DOHH2 (cell line): ENCODE measurements at regions not wholly inside any gene's neighbourhood (a gene's known extent, or its start where the extent isn't known, plus 50 kb on each side); places are given as distances from the start of the nearest gene placed in this dataset.

ENCODE experiments used
- H3F3A ChIP-seq: fragments of 200-600 bp; sonication (generic), shearing (Covaris generic); 2 replicates; pipeline ENCODE4 v1.6.0; 2016; ENCODE audit warnings: antibody characterized with exemption, mild to moderate bottlenecking; ENCODE audit not compliant: control insufficient read depth, insufficient read depth
- H3K27ac ChIP-seq: fragments of 200-600 bp; sonication (generic); 2 replicates; pipeline ENCODE4 v1.5.1; 2014; ENCODE audit warnings: low read depth, mild to moderate bottlenecking, low read length, moderate library complexity
- H3K27me3 ChIP-seq: fragments of 200-600 bp; sonication (generic); 2 replicates; pipeline ENCODE4 v1.6.1; 2014; ENCODE audit warnings: mild to moderate bottlenecking, low read length, mixed read lengths; ENCODE audit not compliant: control insufficient read depth
- H3K36me3 ChIP-seq: fragments of 200-600 bp; sonication (generic); 2 replicates; pipeline ENCODE4 v1.6.1; 2014; ENCODE audit warnings: mild to moderate bottlenecking, low read length, moderate library complexity, mixed read lengths; ENCODE audit not compliant: control insufficient read depth
- H3K4me1 ChIP-seq: fragments of 200-600 bp; sonication (generic); 2 replicates; pipeline ENCODE4 v1.6.1; 2014; ENCODE audit warnings: mild to moderate bottlenecking, low read length, mixed read lengths; ENCODE audit not compliant: control insufficient read depth
- H3K4me2 ChIP-seq: fragments of 200-600 bp; sonication (generic); 2 replicates; pipeline ENCODE4 v1.6.0; 2014; ENCODE audit warnings: mild to moderate bottlenecking, low read length, moderate library complexity
- H3K4me3 ChIP-seq: fragments of 200-600 bp; sonication (generic); 2 replicates; pipeline ENCODE4 v1.5.1; 2014; ENCODE audit warnings: mild to moderate bottlenecking, low read length, mixed read lengths
- H3K79me2 ChIP-seq: fragments of 200-600 bp; sonication (generic); 2 replicates; pipeline ENCODE4 v1.6.1; 2014; ENCODE audit warnings: mild to moderate bottlenecking, low read length, mixed read lengths; ENCODE audit not compliant: control insufficient read depth
- H3K9me2 ChIP-seq: fragments of 200-600 bp; sonication (generic); replicated peaks from 2 replicates; pipeline ENCODE4 v1.6.1; 2014; ENCODE audit warnings: mild to moderate bottlenecking, low read length, mixed read lengths; ENCODE audit not compliant: control insufficient read depth
- H3K9me3 ChIP-seq: fragments of 200-600 bp; sonication (generic); 2 replicates; pipeline ENCODE4 v1.6.1; 2014; ENCODE audit warnings: antibody characterized with exemption, low read length, mixed read lengths; ENCODE audit not compliant: control insufficient read depth, insufficient read depth
- H4K20me1 ChIP-seq: fragments of 200-600 bp; sonication (generic); 2 replicates; pipeline ENCODE4 v1.6.0; 2014; ENCODE audit warnings: low read depth, mild to moderate bottlenecking, antibody characterized with exemption, low read length, moderate library complexity; ENCODE audit not compliant: control insufficient read depth, insufficient read depth
- EZH2phosphoT487 ChIP-seq: fragments of 200-600 bp; sonication (generic); IDR thresholded peaks from 2 replicates; pipeline ENCODE4 v1.6.1; 2017; ENCODE audit warnings: borderline replicate concordance, mild to moderate bottlenecking, antibody characterized with exemption, low read length, moderate library complexity, mixed read lengths
- TF ChIP-seq, protein P1 (sequence below): fragments of 200-600 bp; sonication (generic); IDR thresholded peaks from one replicate; pipeline ENCODE4 v1.5.1; 2014; ENCODE audit warnings: antibody characterized with exemption, mild to moderate bottlenecking, low read depth, low read length; ENCODE audit not compliant: poor library complexity, severe bottlenecking

GRCh38 chr5:158123595-158123994, 264.6 kb upstream of the CLINT1 start:
- H3K9me3 ChIP-seq = no peaks in the 10 kb centered on the region
- no peaks in the 10 kb centered on the region for H3K4me1 ChIP-seq
- no peaks in the 10 kb centered on the region for H3K79me2 ChIP-seq
- no peak for TF ChIP-seq EZH2phosphoT487
- TF ChIP-seq, protein P1, sequence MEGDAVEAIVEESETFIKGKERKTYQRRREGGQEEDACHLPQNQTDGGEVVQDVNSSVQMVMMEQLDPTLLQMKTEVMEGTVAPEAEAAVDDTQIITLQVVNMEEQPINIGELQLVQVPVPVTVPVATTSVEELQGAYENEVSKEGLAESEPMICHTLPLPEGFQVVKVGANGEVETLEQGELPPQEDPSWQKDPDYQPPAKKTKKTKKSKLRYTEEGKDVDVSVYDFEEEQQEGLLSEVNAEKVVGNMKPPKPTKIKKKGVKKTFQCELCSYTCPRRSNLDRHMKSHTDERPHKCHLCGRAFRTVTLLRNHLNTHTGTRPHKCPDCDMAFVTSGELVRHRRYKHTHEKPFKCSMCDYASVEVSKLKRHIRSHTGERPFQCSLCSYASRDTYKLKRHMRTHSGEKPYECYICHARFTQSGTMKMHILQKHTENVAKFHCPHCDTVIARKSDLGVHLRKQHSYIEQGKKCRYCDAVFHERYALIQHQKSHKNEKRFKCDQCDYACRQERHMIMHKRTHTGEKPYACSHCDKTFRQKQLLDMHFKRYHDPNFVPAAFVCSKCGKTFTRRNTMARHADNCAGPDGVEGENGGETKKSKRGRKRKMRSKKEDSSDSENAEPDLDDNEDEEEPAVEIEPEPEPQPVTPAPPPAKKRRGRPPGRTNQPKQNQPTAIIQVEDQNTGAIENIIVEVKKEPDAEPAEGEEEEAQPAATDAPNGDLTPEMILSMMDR = no peak
- no peak overlapping the region for H3K4me3 ChIP-seq
- no peaks in the 10 kb centered on the region for H4K20me1 ChIP-seq
- H3K27me3 ChIP-seq = no peaks in the 10 kb centered on the region
- H3K9me2 ChIP-seq = no peaks in the 10 kb centered on the region
- no peak overlapping the region for H3K4me2 ChIP-seq
- no peak overlapping the region for H3K27ac ChIP-seq
- H3K36me3 ChIP-seq = no peaks in the 10 kb centered on the region
- no peaks in the 10 kb centered on the region for H3F3A ChIP-seq

GRCh38 chr5:158121678-158122077, 262.7 kb upstream of the CLINT1 start:
- Histone ChIP-seq H3K36me3 (no peaks in the 10 kb centered on the region), H3K9me3 (no peaks in the 10 kb centered on the region), H3K4me3 (no peak overlapping the region), H3K27me3 (no peaks in the 10 kb centered on the region), H3K79me2 (no peaks in the 10 kb centered on the region), H3F3A (no peaks in the 10 kb centered on the region), H3K27ac (no peak overlapping the region), H3K9me2 (no peaks in the 10 kb centered on the region), H4K20me1 (no peaks in the 10 kb centered on the region), H3K4me1 (no peaks in the 10 kb centered on the region), H3K4me2 (no peak overlapping the region)
- TF ChIP-seq EZH2phosphoT487 = no peak
- TF ChIP-seq, protein P1 = no peak

DNA sequence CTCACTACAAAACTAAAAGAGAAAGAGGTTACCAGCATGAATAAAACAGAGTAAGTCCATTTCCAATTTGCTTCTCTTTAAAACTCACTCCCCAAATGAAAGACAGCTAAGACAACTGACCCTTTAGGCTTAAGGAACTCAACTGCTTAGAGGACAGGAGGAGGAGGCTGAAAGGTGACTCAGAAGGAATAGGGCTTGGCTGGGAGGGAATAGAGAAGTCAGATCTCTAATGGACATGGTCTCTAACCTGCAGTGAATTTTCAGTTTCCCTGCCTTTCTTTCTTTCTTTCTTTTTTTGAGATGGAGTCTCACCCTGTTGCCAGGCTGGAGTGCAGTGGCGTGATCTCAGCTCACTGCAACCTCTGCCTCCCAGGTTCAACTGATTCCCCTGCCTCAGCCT, 261.8 kb upstream of the CLINT1 start:
- TF ChIP-seq, protein P1 = no peak
- TF ChIP-seq EZH2phosphoT487 = no peak
- H3K27ac ChIP-seq = no peak overlapping the region
- H3K4me1 ChIP-seq = no peaks in the 10 kb centered on the region
- peaks cover 8% of the 10 kb centered on the region for H3K27me3 ChIP-seq
- no peaks in the 10 kb centered on the region for H3F3A ChIP-seq
- no peaks in the 10 kb centered on the region for H3K9me3 ChIP-seq
- no peaks in the 10 kb centered on the region for H4K20me1 ChIP-seq
- H3K4me3 ChIP-seq = no peak overlapping the region
- H3K4me2 ChIP-seq = no peak overlapping the region
- no peaks in the 10 kb centered on the region for H3K9me2 ChIP-seq
- no peaks in the 10 kb centered on the region for H3K79me2 ChIP-seq
- no peaks in the 10 kb centered on the region for H3K36me3 ChIP-seq
